SK-N-SH (cell line): ENCODE measurements at regions not wholly inside any gene's neighbourhood (a gene's known extent, or its start where the extent isn't known, plus 50 kb on each side); places are given as distances from the start of the nearest gene placed in this dataset.
A peak's percentile ranks its signal among the peaks of the same experiment; 100 is the strongest.

ENCODE experiments used
- CTCF ChIA-PET: fragments of 300-600, 350-600 bp; formaldehyde crosslinking; extraction: SDS; loops from one replicate; lab custom pipeline; 2021; lab: Yijun Ruan, JAX
- POLR2A ChIA-PET: fragments of 350-600 bp; sonication (Branson Sonifier 250); formaldehyde crosslinking; extraction: SDS; loops from one replicate; lab custom pipeline; 2020; ENCODE audit warnings: antibody characterized with exemption, inconsistent platforms; lab: Yijun Ruan, JAX
- DNase-seq: peaks from one replicate; pipeline ENCODE4 v3.0.0; 2012
- H2AFZ ChIP-seq: fragments of 200-600 bp; sonication (generic); 2 replicates; pipeline ENCODE4 v1.8.1; 2016; ENCODE audit warnings: antibody characterized with exemption, mild to moderate bottlenecking, low read depth
- H3F3A ChIP-seq: fragments of 200-600 bp; sonication (generic); replicated peaks from 2 replicates; pipeline ENCODE3; 2016; ENCODE audit warnings: antibody characterized with exemption, mild to moderate bottlenecking; ENCODE audit not compliant: insufficient read depth
- H3K27ac ChIP-seq, 2 experiments: fragments of 200-500 bp in 1 of 2; fragments of 200-600 bp in 1 of 2; sonication (Bioruptor generic) in 1 of 2; sonication (generic), shearing (Covaris generic) in 1 of 2; 2 replicates each; pipeline versions ENCODE4 v1.5.1 to v1.6.1; 2014 to 2016; ENCODE audit warnings: low read depth in 2 of 2, inconsistent platforms in 1 of 2, low read length in 1 of 2, mild to moderate bottlenecking in 1 of 2, mixed read lengths in 1 of 2
- H3K27me3 ChIP-seq: fragments of 200-600 bp; sonication (generic), shearing (Covaris generic); 2 replicates; pipeline ENCODE4 v1.6.1; 2016; ENCODE audit warnings: mixed run types; ENCODE audit not compliant: insufficient read depth
- H3K36me3 ChIP-seq, 2 experiments: fragments of 200-500 bp in 1 of 2; fragments of 200-600 bp in 1 of 2; sonication (Bioruptor generic) in 1 of 2; sonication (generic) in 1 of 2; replicated peaks in 1 of 2; 2 replicates each; pipeline versions ENCODE3 to v1.5.1; 2014 to 2016; ENCODE audit warnings: low read length in 1 of 2, mild to moderate bottlenecking in 1 of 2; ENCODE audit not compliant: insufficient read depth in 2 of 2, control insufficient read depth in 1 of 2
- H3K4me1 ChIP-seq, 2 experiments: fragments of 200-500 bp in 1 of 2; fragments of 200-600 bp in 1 of 2; sonication (Bioruptor generic) in 1 of 2; sonication (generic), shearing (Covaris generic) in 1 of 2; 2 replicates each; pipeline versions ENCODE4 v1.5.1 to v1.6.1; 2014 to 2016; ENCODE audit warnings: low read depth in 1 of 2, low read length in 1 of 2, mixed run types in 1 of 2; ENCODE audit not compliant: insufficient read depth in 2 of 2, control insufficient read depth in 1 of 2
- H3K4me2 ChIP-seq: fragments of 200-600 bp; sonication (generic), shearing (Covaris generic); 2 replicates; pipeline ENCODE4 v1.6.1; 2017; ENCODE audit warnings: mixed run types
- H3K4me3 ChIP-seq, 2 experiments: fragments of 200-500 bp in 1 of 2; fragments of 200-600 bp in 1 of 2; sonication (Bioruptor generic) in 1 of 2; sonication (generic), shearing (Covaris generic) in 1 of 2; 2 replicates each; pipeline versions ENCODE4 v1.5.1 to v1.8.1; 2014 to 2016; ENCODE audit warnings: low read depth in 2 of 2, inconsistent platforms in 1 of 2, low read length in 1 of 2, mild to moderate bottlenecking in 1 of 2, mixed read lengths in 1 of 2, moderate library complexity in 1 of 2
- H3K79me2 ChIP-seq: fragments of 200-600 bp; sonication (generic); 2 replicates; pipeline ENCODE4 v1.8.1; 2017; ENCODE audit warnings: mild to moderate bottlenecking; ENCODE audit not compliant: insufficient read depth
- H3K9ac ChIP-seq: fragments of 200-600 bp; sonication (generic); 2 replicates; pipeline ENCODE4 v1.6.1; 2017; ENCODE audit warnings: mixed run types
- H3K9me2 ChIP-seq: fragments of 200-600 bp; sonication (generic); 2 replicates; pipeline ENCODE4 v1.6.1; 2017; ENCODE audit warnings: mixed run types
- H3K9me3 ChIP-seq: fragments of 200-600 bp; sonication (generic); 2 replicates; pipeline ENCODE4 v1.6.1; 2017; ENCODE audit warnings: mixed run types, mild to moderate bottlenecking, moderate library complexity
- H4K20me1 ChIP-seq: fragments of 200-600 bp; sonication (generic); 2 replicates; pipeline ENCODE4 v1.6.1; 2017; ENCODE audit warnings: mild to moderate bottlenecking, mixed run types; ENCODE audit not compliant: insufficient read depth
- EP300 ChIP-seq, 2 experiments: IDR thresholded peaks; 2 replicates each; pipeline versions ENCODE4 v1.4.0 to v1.6.1; 2012; ENCODE audit warnings: borderline replicate concordance in 1 of 2, low read depth in 1 of 2, low read length in 1 of 2
- FOSL2 ChIP-seq: IDR thresholded peaks from 2 replicates; pipeline ENCODE4 v1.4.0; 2012; ENCODE audit warnings: low read depth, mild to moderate bottlenecking, moderate library complexity, borderline replicate concordance
- FOXM1 ChIP-seq: IDR thresholded peaks from 2 replicates; pipeline ENCODE4 v1.4.0; 2012; ENCODE audit warnings: low read depth, mild to moderate bottlenecking
- GATA2 ChIP-seq: sonication (generic); formaldehyde crosslinking; IDR thresholded peaks from 2 replicates; pipeline ENCODE4 v1.5.0; 2020; ENCODE audit warnings: mild to moderate bottlenecking, missing genetic modification reagents
- JUND ChIP-seq: IDR thresholded peaks from 2 replicates; pipeline ENCODE4 v1.4.0; 2012
- NFIC ChIP-seq: IDR thresholded peaks from 2 replicates; pipeline ENCODE4 v1.4.0; 2012; ENCODE audit warnings: borderline replicate concordance
- NRF1 ChIP-seq: IDR thresholded peaks from 2 replicates; pipeline ENCODE4 v1.6.1; 2012; ENCODE audit warnings: low read depth, mild to moderate bottlenecking, low read length
- PBX3 ChIP-seq: IDR thresholded peaks from 2 replicates; pipeline ENCODE4; 2012
- POLR2AphosphoS5 ChIP-seq: IDR thresholded peaks from 2 replicates; pipeline ENCODE4 v1.6.1; 2012; ENCODE audit warnings: low read depth, low read length
- REST ChIP-seq: IDR thresholded peaks from 2 replicates; pipeline ENCODE4 v1.6.1; 2012; ENCODE audit warnings: mild to moderate bottlenecking, low read depth, low read length, moderate library complexity
- RXRA ChIP-seq: IDR thresholded peaks from 2 replicates; pipeline ENCODE4 v1.4.0; 2012; ENCODE audit warnings: low read depth, mild to moderate bottlenecking, borderline replicate concordance
- SIN3A ChIP-seq: IDR thresholded peaks from 2 replicates; pipeline ENCODE4 v1.6.1; 2012; ENCODE audit warnings: low read depth, mild to moderate bottlenecking, low read length, moderate library complexity, borderline replicate concordance
- TAF1 ChIP-seq: IDR thresholded peaks from 2 replicates; pipeline ENCODE4 v1.6.1; 2012; ENCODE audit warnings: low read depth, mild to moderate bottlenecking, low read length, moderate library complexity, borderline replicate concordance
- TCF12 ChIP-seq: IDR thresholded peaks from 2 replicates; pipeline ENCODE4 v1.4.0; 2012
- TEAD4 ChIP-seq: IDR thresholded peaks from 2 replicates; pipeline ENCODE4 v1.4.0; 2012; ENCODE audit warnings: mild to moderate bottlenecking, borderline replicate concordance; ENCODE audit not compliant: insufficient read depth
- USF1 ChIP-seq: IDR thresholded peaks from 2 replicates; pipeline ENCODE4 v1.4.0; 2012; ENCODE audit warnings: low read depth, borderline replicate concordance
- USF2 ChIP-seq: fragments of 150-350 bp; IDR thresholded peaks from 2 replicates; pipeline ENCODE4 v1.6.1; 2017; ENCODE audit warnings: antibody characterized with exemption, low read length, low read depth, borderline replicate concordance
- YY1 ChIP-seq: IDR thresholded peaks from 2 replicates; pipeline ENCODE4 v1.4.0; 2012; ENCODE audit warnings: low read depth, mild to moderate bottlenecking
- ZBTB33 ChIP-seq: IDR thresholded peaks from 2 replicates; pipeline ENCODE4 v1.4.0; 2012; ENCODE audit warnings: low read depth, borderline replicate concordance
- WGBS: methylation state at CpG from one replicate; pipeline ENCODE4 v1.1.6; 2017; ENCODE audit warnings: low lambda C conversion rate; 5-methylcytosine and 5-hydroxymethylcytosine counted together

- no peaks in the 10 kb centered on the region for H3K27me3 ChIP-seq
- no peaks in the 10 kb centered on the region for H3K36me3 ChIP-seq
- H3K27ac ChIP-seq, result peak overlapping the region; percentile 19 to 83; a peak in 3 of 4 replicates
- H3K9me3 ChIP-seq, result no peaks in the 10 kb centered on the region
- H3K4me1 ChIP-seq, result peaks cover 0 to 10% of the 10 kb centered on the region in 2 experiments; a peak in 2 of 4 replicates
- peaks cover 24% of the 10 kb centered on the region for H3F3A ChIP-seq
- DNase-seq, result no peak
- peak overlapping the region in 1 of 2 experiments; percentile 42; a peak in 3 of 4 replicates for H3K4me3 ChIP-seq
- ChIA-PET POLR2A (no interaction called here), CTCF (no interaction called here)
- peak overlapping the region; percentile 43; the same call in 1 of the 2 replicates for H3K9ac ChIP-seq
- H3K4me2 ChIP-seq, result peak overlapping the region; percentile 71
- peaks cover 70% of the 10 kb centered on the region for H3K79me2 ChIP-seq
- peaks cover 9% of the 10 kb centered on the region for H4K20me1 ChIP-seq
- no peak for TF ChIP-seq NRF1
- TF ChIP-seq FOXM1, result 0 out of 2 replicates have a peak, but pooled peaks have one; percentile 35
- peak in 1 of 2 experiments; percentile 53; a peak in 1 of 4 replicates for TF ChIP-seq EP300 (IDR thresholded peaks at IDR 0.05; ENCODE audit: borderline replicate concordance in 1 of 2, low read depth in 1 of 2, low read length in 1 of 2)
- no peak for TF ChIP-seq TAF1
- no peak for TF ChIP-seq USF1
- peak; percentile 89; the same call in 1 of the 2 replicates for TF ChIP-seq FOSL2
- no peak for TF ChIP-seq USF2
- no peak for TF ChIP-seq ZBTB33
- peak; percentile 77 for TF ChIP-seq TEAD4
- 0 out of 2 replicates have a peak, but pooled peaks have one; percentile 24 for TF ChIP-seq NFIC
- TF ChIP-seq SIN3A, result no peak
- TF ChIP-seq GATA2 (CRISPR knock-in tag), result no peak
- peak; percentile 36; the same call in 1 of the 2 replicates for TF ChIP-seq POLR2AphosphoS5
- TF ChIP-seq PBX3, result peak; percentile 73
- TF ChIP-seq REST, result no peak
- 0 out of 2 replicates have a peak, but pooled peaks have one; percentile 54 for TF ChIP-seq RXRA
- peak; percentile 49; the same call in 1 of the 2 replicates for TF ChIP-seq YY1
- TF ChIP-seq JUND, result peak; percentile 90
- TF ChIP-seq TCF12, result peak; percentile 78
- no peaks in the 10 kb centered on the region for H3K9me2 ChIP-seq
- 0 out of 2 replicates have a peak overlapping the region, but pooled peaks have one; percentile 4 for H2AFZ ChIP-seq
- WGBS, result 8% methylated on average over 3 of the region's 3 CpGs
Observed at GRCh38 chr9:29078063-29078666, 1504.9 kb upstream of the C9orf72 start.
